ENCODE measurements at regions not wholly inside any gene's neighbourhood (a gene's known extent, or its start where the extent isn't known, plus 50 kb on each side); places are given as distances from the start of the nearest gene placed in this dataset.

DNA sequence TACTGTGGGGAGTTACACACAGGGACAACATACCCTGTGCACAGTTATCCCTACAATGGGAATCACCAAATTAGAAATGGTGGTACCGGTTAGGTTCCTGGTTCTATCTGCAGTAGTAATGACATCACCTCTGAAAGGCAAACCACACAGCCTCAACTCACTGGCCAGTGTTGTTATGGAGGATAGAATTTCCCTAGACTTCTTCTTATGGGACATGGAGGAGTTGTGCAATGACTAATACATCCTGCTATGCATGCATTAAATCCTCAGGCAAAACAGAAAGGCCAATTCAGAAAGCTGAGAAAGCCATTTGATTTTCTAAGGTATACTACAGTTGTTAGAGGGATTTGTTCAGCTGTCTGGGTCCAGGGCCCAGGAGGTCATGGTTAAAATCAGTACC lies 439.3 kb downstream of the TMX3 start:
- Histone ChIP-seq H3K27ac (ENCODE audit: low read length) (no peak overlapping the region), H3K9me3 (ENCODE audit: control insufficient read depth, insufficient read depth, low read depth, low read length) (no peaks in the 10 kb centered on the region), H3K36me3 (ENCODE audit: control insufficient read depth, insufficient read depth, low read length) (no peaks in the 10 kb centered on the region), H3K4me3 (ENCODE audit: low read depth in 2 of 2, low read length in 2 of 2) (no peak overlapping the region), H3K27me3 (ENCODE audit: control insufficient read depth, insufficient read depth, low read length) (no peaks in the 10 kb centered on the region), H3K4me1 (ENCODE audit: control insufficient read depth, insufficient read depth, low read length) (no peaks in the 10 kb centered on the region)
- CTCF ChIA-PET, result no interaction called here
- DNase-seq (ENCODE audit: low read depth, low spot score), result no peak
- intact Hi-C loops (cut with micrococcal nuclease; ENCODE audit: unreplicated experiment) (no loop called here), in situ Hi-C loops (cut with HindIII; ENCODE audit: low pct_unique_long_range_greater_than_20kb, low sequenced_read_pairs) (no loop called here)
- no TSS peak for BruUV-seq (replicated peaks)
- POLR2A ChIA-PET, result no interaction called here
- no peak for ATAC-seq
- TF ChIP-seq, protein P1, sequence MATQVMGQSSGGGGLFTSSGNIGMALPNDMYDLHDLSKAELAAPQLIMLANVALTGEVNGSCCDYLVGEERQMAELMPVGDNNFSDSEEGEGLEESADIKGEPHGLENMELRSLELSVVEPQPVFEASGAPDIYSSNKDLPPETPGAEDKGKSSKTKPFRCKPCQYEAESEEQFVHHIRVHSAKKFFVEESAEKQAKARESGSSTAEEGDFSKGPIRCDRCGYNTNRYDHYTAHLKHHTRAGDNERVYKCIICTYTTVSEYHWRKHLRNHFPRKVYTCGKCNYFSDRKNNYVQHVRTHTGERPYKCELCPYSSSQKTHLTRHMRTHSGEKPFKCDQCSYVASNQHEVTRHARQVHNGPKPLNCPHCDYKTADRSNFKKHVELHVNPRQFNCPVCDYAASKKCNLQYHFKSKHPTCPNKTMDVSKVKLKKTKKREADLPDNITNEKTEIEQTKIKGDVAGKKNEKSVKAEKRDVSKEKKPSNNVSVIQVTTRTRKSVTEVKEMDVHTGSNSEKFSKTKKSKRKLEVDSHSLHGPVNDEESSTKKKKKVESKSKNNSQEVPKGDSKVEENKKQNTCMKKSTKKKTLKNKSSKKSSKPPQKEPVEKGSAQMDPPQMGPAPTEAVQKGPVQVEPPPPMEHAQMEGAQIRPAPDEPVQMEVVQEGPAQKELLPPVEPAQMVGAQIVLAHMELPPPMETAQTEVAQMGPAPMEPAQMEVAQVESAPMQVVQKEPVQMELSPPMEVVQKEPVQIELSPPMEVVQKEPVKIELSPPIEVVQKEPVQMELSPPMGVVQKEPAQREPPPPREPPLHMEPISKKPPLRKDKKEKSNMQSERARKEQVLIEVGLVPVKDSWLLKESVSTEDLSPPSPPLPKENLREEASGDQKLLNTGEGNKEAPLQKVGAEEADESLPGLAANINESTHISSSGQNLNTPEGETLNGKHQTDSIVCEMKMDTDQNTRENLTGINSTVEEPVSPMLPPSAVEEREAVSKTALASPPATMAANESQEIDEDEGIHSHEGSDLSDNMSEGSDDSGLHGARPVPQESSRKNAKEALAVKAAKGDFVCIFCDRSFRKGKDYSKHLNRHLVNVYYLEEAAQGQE (IDR thresholded peaks at IDR 0.05; ENCODE audit: insufficient read depth in 1 of 2, low read depth in 2 of 2, low read length in 1 of 2), result no peak
- TF ChIP-seq, protein P2, sequence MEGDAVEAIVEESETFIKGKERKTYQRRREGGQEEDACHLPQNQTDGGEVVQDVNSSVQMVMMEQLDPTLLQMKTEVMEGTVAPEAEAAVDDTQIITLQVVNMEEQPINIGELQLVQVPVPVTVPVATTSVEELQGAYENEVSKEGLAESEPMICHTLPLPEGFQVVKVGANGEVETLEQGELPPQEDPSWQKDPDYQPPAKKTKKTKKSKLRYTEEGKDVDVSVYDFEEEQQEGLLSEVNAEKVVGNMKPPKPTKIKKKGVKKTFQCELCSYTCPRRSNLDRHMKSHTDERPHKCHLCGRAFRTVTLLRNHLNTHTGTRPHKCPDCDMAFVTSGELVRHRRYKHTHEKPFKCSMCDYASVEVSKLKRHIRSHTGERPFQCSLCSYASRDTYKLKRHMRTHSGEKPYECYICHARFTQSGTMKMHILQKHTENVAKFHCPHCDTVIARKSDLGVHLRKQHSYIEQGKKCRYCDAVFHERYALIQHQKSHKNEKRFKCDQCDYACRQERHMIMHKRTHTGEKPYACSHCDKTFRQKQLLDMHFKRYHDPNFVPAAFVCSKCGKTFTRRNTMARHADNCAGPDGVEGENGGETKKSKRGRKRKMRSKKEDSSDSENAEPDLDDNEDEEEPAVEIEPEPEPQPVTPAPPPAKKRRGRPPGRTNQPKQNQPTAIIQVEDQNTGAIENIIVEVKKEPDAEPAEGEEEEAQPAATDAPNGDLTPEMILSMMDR (IDR thresholded peaks at IDR 0.05), result no peak
- TF ChIP-seq TCF7L2 (IDR thresholded peaks at IDR 0.05; ENCODE audit: low read depth, low read length), result no peak
- no peak for TF ChIP-seq SIN3A (IDR thresholded peaks at IDR 0.05; ENCODE audit: borderline replicate concordance, insufficient read depth, low read depth, low read length)
- TF ChIP-seq POLR2AphosphoS5 (IDR thresholded peaks at IDR 0.05; ENCODE audit: low read depth, low read length), result no peak

DNA sequence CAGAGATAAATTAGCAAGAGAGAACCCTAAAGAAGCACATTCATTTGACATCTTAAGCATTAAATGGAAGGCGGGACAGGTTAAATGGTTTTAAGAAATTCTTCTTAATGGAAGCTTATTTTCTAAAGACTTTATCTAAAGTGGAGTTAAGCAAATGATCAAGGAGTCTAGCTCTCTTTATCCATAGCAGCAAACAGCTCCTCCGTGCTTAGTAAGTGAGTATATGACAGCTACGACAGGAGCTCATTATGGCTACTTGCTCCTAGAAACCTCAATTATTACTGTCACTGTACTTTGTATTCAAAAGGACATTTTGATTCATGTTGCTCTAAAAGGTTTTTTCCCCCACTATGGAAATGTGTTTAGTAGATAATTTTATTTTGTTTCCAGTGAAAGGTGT lies 444.9 kb downstream of the TMX3 start:
- in situ Hi-C loops (cut with HindIII; ENCODE audit: low pct_unique_long_range_greater_than_20kb, low sequenced_read_pairs), result no loop called here

More for the DNA sequence above, 444.9 kb downstream of the TMX3 start:
- Histone ChIP-seq H3K36me3 (ENCODE audit: control insufficient read depth, insufficient read depth, low read length) (no peaks in the 10 kb centered on the region), H3K9me3 (ENCODE audit: control insufficient read depth, insufficient read depth, low read depth, low read length) (no peaks in the 10 kb centered on the region), H3K27me3 (ENCODE audit: control insufficient read depth, insufficient read depth, low read length) (no peaks in the 10 kb centered on the region), H3K27ac (ENCODE audit: low read length) (no peak overlapping the region), H3K4me3 (ENCODE audit: low read depth in 2 of 2, low read length in 2 of 2) (no peak overlapping the region), H3K4me1 (ENCODE audit: control insufficient read depth, insufficient read depth, low read length) (no peaks in the 10 kb centered on the region)
- intact Hi-C loops (cut with micrococcal nuclease; ENCODE audit: unreplicated experiment), result no loop called here
- BruUV-seq (replicated peaks), result no TSS peak
- ChIA-PET CTCF (no interaction called here), POLR2A (no interaction called here)
- no peak for DNase-seq (ENCODE audit: low read depth, low spot score)
- ATAC-seq, result no peak
- TF ChIP-seq TCF7L2 (IDR thresholded peaks at IDR 0.05; ENCODE audit: low read depth, low read length) (no peak), SIN3A (IDR thresholded peaks at IDR 0.05; ENCODE audit: borderline replicate concordance, insufficient read depth, low read depth, low read length) (no peak), POLR2AphosphoS5 (IDR thresholded peaks at IDR 0.05; ENCODE audit: low read depth, low read length) (no peak)
- TF ChIP-seq, protein P2 (IDR thresholded peaks at IDR 0.05), result no peak
- TF ChIP-seq, protein P1 (IDR thresholded peaks at IDR 0.05; ENCODE audit: insufficient read depth in 1 of 2, low read depth in 2 of 2, low read length in 1 of 2), result no peak
